Epithelial cell of proximal tubule (primary cell): ENCODE measurements at regions not wholly inside any gene's neighbourhood (a gene's known extent, or its start where the extent isn't known, plus 50 kb on each side); places are given as distances from the start of the nearest gene placed in this dataset.
A peak's percentile ranks its signal among the peaks of the same experiment; 100 is the strongest.

ENCODE experiments used
- DNase-seq: peaks from one replicate; pipeline ENCODE4 v3.0.0-alpha.2; 2011; ENCODE audit warnings: low read depth
- H3K4me3 ChIP-seq: 2 replicates; pipeline ENCODE4 v1.5.1; 2011; ENCODE audit warnings: low read depth, mild to moderate bottlenecking, low read length
- CTCF ChIP-seq: conservative IDR thresholded peaks from 2 replicates; pipeline ENCODE4 v1.5.1; 2012; ENCODE audit warnings: low read depth, mild to moderate bottlenecking, low read length

- peak; percentile 80 for DNase-seq
- TF ChIP-seq CTCF, result no peak
- H3K4me3 ChIP-seq, result no peak overlapping the region
Observed at GRCh38 chr7:47087866-47088265, 494.0 kb downstream of the TNS3 start.

GRCh38 chr7:47085491-47086275 lies 496.2 kb downstream of the TNS3 start:
- TF ChIP-seq CTCF, result no peak
- no peak for DNase-seq
- no peak overlapping the region for H3K4me3 ChIP-seq

GRCh38 chr7:47083476-47084250 lies 498.2 kb downstream of the TNS3 start:
- no peak overlapping the region for H3K4me3 ChIP-seq
- TF ChIP-seq CTCF, result no peak
- no peak for DNase-seq

- no peak for DNase-seq
- H3K4me3 ChIP-seq, result no peak overlapping the region
- TF ChIP-seq CTCF, result no peak
Observed at GRCh38 chr7:47080816-47081215, 501.1 kb downstream of the TNS3 start.

- no peak for DNase-seq
- H3K4me3 ChIP-seq, result no peak overlapping the region
- no peak for TF ChIP-seq CTCF
Observed at GRCh38 chr7:47078241-47078640, 503.7 kb downstream of the TNS3 start.

- no peak overlapping the region for H3K4me3 ChIP-seq
- no peak for DNase-seq
- no peak for TF ChIP-seq CTCF
Observed at GRCh38 chr7:47074702-47075153, 507.2 kb downstream of the TNS3 start.
